ENCODE measurements at regions not wholly inside any gene's neighbourhood (a gene's known extent, or its start where the extent isn't known, plus 50 kb on each side); places are given as distances from the start of the nearest gene placed in this dataset.

DNA sequence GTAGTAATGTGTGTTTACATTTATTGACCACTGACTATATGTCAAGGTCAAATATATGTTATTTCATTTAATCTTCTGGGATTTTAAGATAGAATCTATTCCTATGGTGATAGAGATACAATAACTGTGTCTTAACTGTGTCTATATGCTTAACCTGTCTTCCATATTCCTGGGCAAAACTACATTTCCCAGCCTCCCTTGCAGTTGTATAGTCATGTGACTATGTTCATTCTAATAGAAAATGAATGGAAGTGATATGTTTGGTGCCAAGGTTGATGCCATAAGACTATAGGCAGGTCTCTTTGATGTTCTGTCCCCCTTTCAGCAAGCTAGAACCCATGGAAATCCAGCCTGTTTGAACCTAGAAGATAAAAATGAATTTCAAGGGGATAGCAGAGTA lies 258.8 kb upstream of the PDZRN3 start:
- no TSS peak for BruUV-seq (replicated peaks)
- Mint-ChIP-seq H3K4me1 (ENCODE audit: low read depth, unreplicated experiment) (no peaks in the 10 kb centered on the region), H3K27me3 (ENCODE audit: unreplicated experiment) (no peaks in the 10 kb centered on the region), H3K27ac (ENCODE audit: unreplicated experiment) (no peak overlapping the region), H3K36me3 (ENCODE audit: insufficient read depth, unreplicated experiment) (no peaks in the 10 kb centered on the region), H3K4me3 (ENCODE audit: low read depth, unreplicated experiment) (no peak overlapping the region), H3K9me3 (ENCODE audit: low read depth, unreplicated experiment) (peaks cover 8% of the 10 kb centered on the region)
- CTCF ChIA-PET: no interaction called here
- TF ChIP-seq, protein P1, sequence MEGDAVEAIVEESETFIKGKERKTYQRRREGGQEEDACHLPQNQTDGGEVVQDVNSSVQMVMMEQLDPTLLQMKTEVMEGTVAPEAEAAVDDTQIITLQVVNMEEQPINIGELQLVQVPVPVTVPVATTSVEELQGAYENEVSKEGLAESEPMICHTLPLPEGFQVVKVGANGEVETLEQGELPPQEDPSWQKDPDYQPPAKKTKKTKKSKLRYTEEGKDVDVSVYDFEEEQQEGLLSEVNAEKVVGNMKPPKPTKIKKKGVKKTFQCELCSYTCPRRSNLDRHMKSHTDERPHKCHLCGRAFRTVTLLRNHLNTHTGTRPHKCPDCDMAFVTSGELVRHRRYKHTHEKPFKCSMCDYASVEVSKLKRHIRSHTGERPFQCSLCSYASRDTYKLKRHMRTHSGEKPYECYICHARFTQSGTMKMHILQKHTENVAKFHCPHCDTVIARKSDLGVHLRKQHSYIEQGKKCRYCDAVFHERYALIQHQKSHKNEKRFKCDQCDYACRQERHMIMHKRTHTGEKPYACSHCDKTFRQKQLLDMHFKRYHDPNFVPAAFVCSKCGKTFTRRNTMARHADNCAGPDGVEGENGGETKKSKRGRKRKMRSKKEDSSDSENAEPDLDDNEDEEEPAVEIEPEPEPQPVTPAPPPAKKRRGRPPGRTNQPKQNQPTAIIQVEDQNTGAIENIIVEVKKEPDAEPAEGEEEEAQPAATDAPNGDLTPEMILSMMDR (IDR thresholded peaks at IDR 0.05; ENCODE audit: unreplicated experiment): no peak
- no peak for DNase-seq
- intact Hi-C loops (cut with micrococcal nuclease; ENCODE audit: unreplicated experiment): no loop called here

- CTCF ChIA-PET: no interaction called here
- no TSS peak for BruUV-seq (replicated peaks)
- Mint-ChIP-seq H3K36me3 (ENCODE audit: insufficient read depth, unreplicated experiment) (no peaks in the 10 kb centered on the region), H3K27me3 (ENCODE audit: unreplicated experiment) (no peaks in the 10 kb centered on the region), H3K9me3 (ENCODE audit: low read depth, unreplicated experiment) (peaks cover 2% of the 10 kb centered on the region), H3K27ac (ENCODE audit: unreplicated experiment) (no peak overlapping the region), H3K4me3 (ENCODE audit: low read depth, unreplicated experiment) (no peak overlapping the region), H3K4me1 (ENCODE audit: low read depth, unreplicated experiment) (no peaks in the 10 kb centered on the region)
- DNase-seq: no peak
- TF ChIP-seq, protein P1 (IDR thresholded peaks at IDR 0.05; ENCODE audit: unreplicated experiment): no peak
- intact Hi-C loops (cut with micrococcal nuclease; ENCODE audit: unreplicated experiment): no loop called here
Observed at GRCh38 chr3:73874606-73875369, 250.0 kb upstream of the PDZRN3 start.

DNA sequence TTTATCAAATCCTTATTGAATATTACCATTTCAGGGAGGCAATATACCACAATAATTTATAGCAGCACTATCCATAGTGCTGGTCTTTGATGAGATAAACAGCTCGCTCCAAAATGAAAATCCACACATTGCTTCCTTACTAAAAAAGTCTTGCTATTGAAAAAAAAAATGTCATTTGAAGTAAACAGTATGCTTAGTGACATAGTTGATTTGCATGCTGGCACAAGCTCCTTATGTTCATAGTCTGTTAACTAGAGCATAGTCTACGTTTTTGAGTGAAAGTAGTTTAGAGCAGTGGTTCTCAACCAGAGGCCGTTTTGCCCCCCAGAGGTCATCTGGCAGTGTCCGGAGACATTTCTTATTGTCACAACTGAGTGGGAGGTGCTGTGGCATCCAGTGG lies 249.4 kb upstream of the PDZRN3 start:
- no peaks in the 10 kb centered on the region for H3K4me1 Mint-ChIP-seq (ENCODE audit: low read depth, unreplicated experiment)
- H3K36me3 Mint-ChIP-seq (ENCODE audit: insufficient read depth, unreplicated experiment): no peaks in the 10 kb centered on the region
- no peaks in the 10 kb centered on the region for H3K27me3 Mint-ChIP-seq (ENCODE audit: unreplicated experiment)
- DNase-seq: no peak
- TF ChIP-seq, protein P1 (IDR thresholded peaks at IDR 0.05; ENCODE audit: unreplicated experiment): no peak
- BruUV-seq (replicated peaks): no TSS peak
- H3K4me3 Mint-ChIP-seq (ENCODE audit: low read depth, unreplicated experiment): no peak overlapping the region
- intact Hi-C loops (cut with micrococcal nuclease; ENCODE audit: unreplicated experiment): no loop called here
- peaks cover 2% of the 10 kb centered on the region for H3K9me3 Mint-ChIP-seq (ENCODE audit: low read depth, unreplicated experiment)
- CTCF ChIA-PET: no interaction called here
- no peak overlapping the region for H3K27ac Mint-ChIP-seq (ENCODE audit: unreplicated experiment)

DNA sequence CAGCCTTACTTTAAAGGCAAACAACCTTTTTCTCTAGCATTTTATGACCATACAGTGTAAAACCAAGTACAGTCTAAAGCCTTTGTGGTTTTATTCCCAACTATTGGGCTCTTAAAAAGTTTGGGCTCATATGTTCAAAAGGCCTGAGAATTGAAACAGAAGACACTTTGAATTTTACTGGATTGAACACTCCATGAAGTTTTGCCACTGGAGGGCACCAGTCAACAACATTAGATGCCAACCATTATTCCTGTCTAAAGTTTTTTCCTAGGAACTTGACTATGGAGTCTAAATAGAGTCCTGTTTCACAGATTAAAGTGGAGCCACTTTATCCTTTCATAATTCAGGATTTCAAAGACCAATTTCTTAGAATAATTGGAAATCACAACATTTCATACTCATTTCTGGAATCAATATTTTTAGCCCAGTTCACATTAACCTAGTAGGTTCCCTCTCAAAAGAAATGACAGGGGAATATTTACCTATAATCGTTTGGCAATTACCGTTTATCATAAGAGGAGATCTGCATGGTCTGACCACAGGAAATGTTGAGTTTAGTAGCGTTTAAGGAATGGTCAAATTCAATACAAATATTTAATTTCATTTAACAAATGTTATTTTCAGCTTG lies 244.1 kb upstream of the PDZRN3 start:
- H3K36me3 Mint-ChIP-seq (ENCODE audit: insufficient read depth, unreplicated experiment): no peaks in the 10 kb centered on the region
- H3K27me3 Mint-ChIP-seq (ENCODE audit: unreplicated experiment): no peaks in the 10 kb centered on the region
- no peak overlapping the region for H3K4me3 Mint-ChIP-seq (ENCODE audit: low read depth, unreplicated experiment)
- BruUV-seq (replicated peaks): no TSS peak
- TF ChIP-seq, protein P1 (IDR thresholded peaks at IDR 0.05; ENCODE audit: unreplicated experiment): no peak
- DNase-seq: peak; percentile 11
- intact Hi-C loops (cut with micrococcal nuclease; ENCODE audit: unreplicated experiment): loop anchor here (2.0 kb wide), 1 partner anchor 1302 kb away; no protein-coding TSS in a partner anchor
- H3K4me1 Mint-ChIP-seq (ENCODE audit: low read depth, unreplicated experiment): no peaks in the 10 kb centered on the region
- no peak overlapping the region for H3K27ac Mint-ChIP-seq (ENCODE audit: unreplicated experiment)
- H3K9me3 Mint-ChIP-seq (ENCODE audit: low read depth, unreplicated experiment): peaks cover 2% of the 10 kb centered on the region
- CTCF ChIA-PET: no interaction called here

Data from Calu3 (cell line).